SK-N-SH (cell line): ENCODE measurements at regions not wholly inside any gene's neighbourhood (a gene's known extent, or its start where the extent isn't known, plus 50 kb on each side); places are given as distances from the start of the nearest gene placed in this dataset.

Experiments
- CTCF ChIA-PET: fragments of 300-600, 350-600 bp; formaldehyde crosslinking; extraction: SDS; loops from one replicate; lab custom pipeline; 2021; lab: Yijun Ruan, JAX
- POLR2A ChIA-PET: fragments of 350-600 bp; sonication (Branson Sonifier 250); formaldehyde crosslinking; extraction: SDS; loops from one replicate; lab custom pipeline; 2020; ENCODE audit warnings: antibody characterized with exemption, inconsistent platforms; lab: Yijun Ruan, JAX
- DNase-seq: peaks from one replicate; pipeline ENCODE4 v3.0.0; 2012
- H2AFZ ChIP-seq: fragments of 200-600 bp; sonication (generic); 2 replicates; pipeline ENCODE4 v1.8.1; 2016; ENCODE audit warnings: antibody characterized with exemption, mild to moderate bottlenecking, low read depth
- H3F3A ChIP-seq: fragments of 200-600 bp; sonication (generic); replicated peaks from 2 replicates; pipeline ENCODE3; 2016; ENCODE audit warnings: antibody characterized with exemption, mild to moderate bottlenecking; ENCODE audit not compliant: insufficient read depth
- H3K27ac ChIP-seq, 2 experiments: fragments of 200-500 bp in 1 of 2; fragments of 200-600 bp in 1 of 2; sonication (Bioruptor generic) in 1 of 2; sonication (generic), shearing (Covaris generic) in 1 of 2; 2 replicates each; pipeline versions ENCODE4 v1.5.1 to v1.6.1; 2014 to 2016; ENCODE audit warnings: low read depth in 2 of 2, inconsistent platforms in 1 of 2, low read length in 1 of 2, mild to moderate bottlenecking in 1 of 2, mixed read lengths in 1 of 2
- H3K27me3 ChIP-seq: fragments of 200-600 bp; sonication (generic), shearing (Covaris generic); 2 replicates; pipeline ENCODE4 v1.6.1; 2016; ENCODE audit warnings: mixed run types; ENCODE audit not compliant: insufficient read depth
- H3K36me3 ChIP-seq, 2 experiments: fragments of 200-500 bp in 1 of 2; fragments of 200-600 bp in 1 of 2; sonication (Bioruptor generic) in 1 of 2; sonication (generic) in 1 of 2; replicated peaks in 1 of 2; 2 replicates each; pipeline versions ENCODE3 to v1.5.1; 2014 to 2016; ENCODE audit warnings: low read length in 1 of 2, mild to moderate bottlenecking in 1 of 2; ENCODE audit not compliant: insufficient read depth in 2 of 2, control insufficient read depth in 1 of 2
- H3K4me1 ChIP-seq, 2 experiments: fragments of 200-500 bp in 1 of 2; fragments of 200-600 bp in 1 of 2; sonication (Bioruptor generic) in 1 of 2; sonication (generic), shearing (Covaris generic) in 1 of 2; 2 replicates each; pipeline versions ENCODE4 v1.5.1 to v1.6.1; 2014 to 2016; ENCODE audit warnings: low read depth in 1 of 2, low read length in 1 of 2, mixed run types in 1 of 2; ENCODE audit not compliant: insufficient read depth in 2 of 2, control insufficient read depth in 1 of 2
- H3K4me2 ChIP-seq: fragments of 200-600 bp; sonication (generic), shearing (Covaris generic); 2 replicates; pipeline ENCODE4 v1.6.1; 2017; ENCODE audit warnings: mixed run types
- H3K4me3 ChIP-seq, 2 experiments: fragments of 200-500 bp in 1 of 2; fragments of 200-600 bp in 1 of 2; sonication (Bioruptor generic) in 1 of 2; sonication (generic), shearing (Covaris generic) in 1 of 2; 2 replicates each; pipeline versions ENCODE4 v1.5.1 to v1.8.1; 2014 to 2016; ENCODE audit warnings: low read depth in 2 of 2, inconsistent platforms in 1 of 2, low read length in 1 of 2, mild to moderate bottlenecking in 1 of 2, mixed read lengths in 1 of 2, moderate library complexity in 1 of 2
- H3K79me2 ChIP-seq: fragments of 200-600 bp; sonication (generic); 2 replicates; pipeline ENCODE4 v1.8.1; 2017; ENCODE audit warnings: mild to moderate bottlenecking; ENCODE audit not compliant: insufficient read depth
- H3K9ac ChIP-seq: fragments of 200-600 bp; sonication (generic); 2 replicates; pipeline ENCODE4 v1.6.1; 2017; ENCODE audit warnings: mixed run types
- H3K9me2 ChIP-seq: fragments of 200-600 bp; sonication (generic); 2 replicates; pipeline ENCODE4 v1.6.1; 2017; ENCODE audit warnings: mixed run types
- H3K9me3 ChIP-seq: fragments of 200-600 bp; sonication (generic); 2 replicates; pipeline ENCODE4 v1.6.1; 2017; ENCODE audit warnings: mixed run types, mild to moderate bottlenecking, moderate library complexity
- H4K20me1 ChIP-seq: fragments of 200-600 bp; sonication (generic); 2 replicates; pipeline ENCODE4 v1.6.1; 2017; ENCODE audit warnings: mild to moderate bottlenecking, mixed run types; ENCODE audit not compliant: insufficient read depth
- EP300 ChIP-seq, 2 experiments: IDR thresholded peaks; 2 replicates each; pipeline versions ENCODE4 v1.4.0 to v1.6.1; 2012; ENCODE audit warnings: borderline replicate concordance in 1 of 2, low read depth in 1 of 2, low read length in 1 of 2
- EZH2phosphoT487 ChIP-seq: fragments of 200-600 bp; sonication (generic); IDR thresholded peaks from 2 replicates; pipeline ENCODE4 v1.6.1; 2017; ENCODE audit warnings: low read depth, mixed run types, mild to moderate bottlenecking, antibody characterized with exemption, moderate library complexity, borderline replicate concordance
- FOSL2 ChIP-seq: IDR thresholded peaks from 2 replicates; pipeline ENCODE4 v1.4.0; 2012; ENCODE audit warnings: low read depth, mild to moderate bottlenecking, moderate library complexity, borderline replicate concordance
- FOXM1 ChIP-seq: IDR thresholded peaks from 2 replicates; pipeline ENCODE4 v1.4.0; 2012; ENCODE audit warnings: low read depth, mild to moderate bottlenecking
- GABPA ChIP-seq: IDR thresholded peaks from 2 replicates; pipeline ENCODE4 v1.4.0; 2012; ENCODE audit warnings: low read depth, mild to moderate bottlenecking
- IRF3 ChIP-seq: fragments of 150-350 bp; IDR thresholded peaks from 2 replicates; pipeline ENCODE4 v1.6.1; 2016; ENCODE audit warnings: mild to moderate bottlenecking, low read depth, low read length
- JUND ChIP-seq: IDR thresholded peaks from 2 replicates; pipeline ENCODE4 v1.4.0; 2012
- MAX ChIP-seq: IDR thresholded peaks from 2 replicates; pipeline ENCODE4 v1.4.0; 2012; ENCODE audit warnings: low read depth
- MEF2A ChIP-seq: IDR thresholded peaks from 2 replicates; pipeline ENCODE4 v1.4.0; 2012; ENCODE audit warnings: low read depth, borderline replicate concordance
- NFIC ChIP-seq: IDR thresholded peaks from 2 replicates; pipeline ENCODE4 v1.4.0; 2012; ENCODE audit warnings: borderline replicate concordance
- NRF1 ChIP-seq: IDR thresholded peaks from 2 replicates; pipeline ENCODE4 v1.6.1; 2012; ENCODE audit warnings: low read depth, mild to moderate bottlenecking, low read length
- PBX3 ChIP-seq: IDR thresholded peaks from 2 replicates; pipeline ENCODE4; 2012
- POLR2AphosphoS5 ChIP-seq: IDR thresholded peaks from 2 replicates; pipeline ENCODE4 v1.6.1; 2012; ENCODE audit warnings: low read depth, low read length
- RCOR1 ChIP-seq: fragments of 150-350 bp; IDR thresholded peaks from 2 replicates; pipeline ENCODE4 v1.6.1; 2017; ENCODE audit warnings: antibody characterized with exemption, low read length
- SMC3 ChIP-seq: IDR thresholded peaks from 2 replicates; pipeline ENCODE4 v1.6.1; 2012; ENCODE audit warnings: low read depth, low read length, improper control_type of control experiment
- TCF12 ChIP-seq: IDR thresholded peaks from 2 replicates; pipeline ENCODE4 v1.4.0; 2012
- TEAD4 ChIP-seq: IDR thresholded peaks from 2 replicates; pipeline ENCODE4 v1.4.0; 2012; ENCODE audit warnings: mild to moderate bottlenecking, borderline replicate concordance; ENCODE audit not compliant: insufficient read depth
- YY1 ChIP-seq: IDR thresholded peaks from 2 replicates; pipeline ENCODE4 v1.4.0; 2012; ENCODE audit warnings: low read depth, mild to moderate bottlenecking
- ZBTB33 ChIP-seq: IDR thresholded peaks from 2 replicates; pipeline ENCODE4 v1.4.0; 2012; ENCODE audit warnings: low read depth, borderline replicate concordance
- WGBS: methylation state at CpG from one replicate; pipeline ENCODE4 v1.1.6; 2017; ENCODE audit warnings: low lambda C conversion rate; 5-methylcytosine and 5-hydroxymethylcytosine counted together

- Histone ChIP-seq H3K27ac (no peak overlapping the region), H3K4me2 (no peak overlapping the region), H2AFZ (no peak overlapping the region), H3K9me2 (0 out of 2 replicates have a peak, but pooled peaks cover 2% of the 10 kb centered on the region), H3F3A (no peaks in the 10 kb centered on the region), H3K79me2 (no peaks in the 10 kb centered on the region), H3K9me3 (no peaks in the 10 kb centered on the region), H3K36me3 (no peaks in the 10 kb centered on the region), H4K20me1 (no peaks in the 10 kb centered on the region), H3K4me3 (no peak overlapping the region), H3K4me1 (no peaks in the 10 kb centered on the region), H3K9ac (no peak overlapping the region), H3K27me3 (no peaks in the 10 kb centered on the region)
- ChIA-PET CTCF (no interaction called here), POLR2A (no interaction called here)
- WGBS: 48% methylated on average over 3 of the region's 3 CpGs
- no peak for DNase-seq
- TF ChIP-seq EP300 (IDR thresholded peaks at IDR 0.05; ENCODE audit: borderline replicate concordance in 1 of 2, low read depth in 1 of 2, low read length in 1 of 2) (no peak), YY1 (no peak), TCF12 (no peak), JUND (no peak), ZBTB33 (no peak), FOSL2 (no peak), MAX (no peak)
Measured at GRCh38 chr1:105736349-105736748, 1320.1 kb upstream of the PRMT6 start.

GRCh38 chr1:105779727-105780126 lies 1276.7 kb upstream of the PRMT6 start:
- no peak for TF ChIP-seq GABPA
- no peak for TF ChIP-seq SMC3
- no peak for TF ChIP-seq YY1
- no peak for TF ChIP-seq NRF1
- 18% methylated on average over 4 of the region's 4 CpGs for WGBS
- CTCF ChIA-PET: interaction anchor here (1.5 kb wide), 1 partner anchor 10 kb away, joined by 3 read pairs; no protein-coding TSS in a partner anchor

GRCh38 chr1:105785021-105785420 lies 1271.5 kb upstream of the PRMT6 start:
- H3K4me3 ChIP-seq: no peak overlapping the region
- CTCF ChIA-PET: interaction anchor here (2.6 kb wide), 1 partner anchor 8 kb away, joined by 12 read pairs; no protein-coding TSS in a partner anchor
- no peaks in the 10 kb centered on the region for H3K36me3 ChIP-seq
- H3K27me3 ChIP-seq: no peaks in the 10 kb centered on the region
- no peaks in the 10 kb centered on the region for H3K9me2 ChIP-seq
- DNase-seq: no peak
- no peaks in the 10 kb centered on the region for H3F3A ChIP-seq
- H3K4me1 ChIP-seq: no peaks in the 10 kb centered on the region
- H2AFZ ChIP-seq: no peak overlapping the region
- no peaks in the 10 kb centered on the region for H3K79me2 ChIP-seq
- H4K20me1 ChIP-seq: no peaks in the 10 kb centered on the region
- POLR2A ChIA-PET: no interaction called here
- WGBS: 14% methylated on average over 2 of the region's 2 CpGs
- H3K4me2 ChIP-seq: no peak overlapping the region
- H3K9me3 ChIP-seq: no peaks in the 10 kb centered on the region
- H3K27ac ChIP-seq: no peak overlapping the region
- no peak overlapping the region for H3K9ac ChIP-seq
- no peak for TF ChIP-seq POLR2AphosphoS5
- TF ChIP-seq PBX3: no peak
- no peak for TF ChIP-seq FOXM1
- TF ChIP-seq NFIC: no peak
- TF ChIP-seq MEF2A: no peak
- TF ChIP-seq IRF3: no peak
- TF ChIP-seq EZH2phosphoT487: no peak
- TF ChIP-seq RCOR1: no peak
- no peak for TF ChIP-seq TEAD4
- no peak for TF ChIP-seq SMC3
- TF ChIP-seq MAX: no peak

More at GRCh38 chr1:105779727-105780126, 1276.7 kb upstream of the PRMT6 start:
- no peaks in the 10 kb centered on the region for H3K27me3 ChIP-seq
- H3K4me3 ChIP-seq: no peak overlapping the region
- no peak overlapping the region for H3K27ac ChIP-seq
- no peaks in the 10 kb centered on the region for H3K36me3 ChIP-seq
- POLR2A ChIA-PET: no interaction called here
- H3K9ac ChIP-seq: no peak overlapping the region
- H3K4me1 ChIP-seq: no peaks in the 10 kb centered on the region
- no peaks in the 10 kb centered on the region for H3K9me3 ChIP-seq
- peaks cover 6% of the 10 kb centered on the region; the same call in 1 of the 2 replicates for H3K9me2 ChIP-seq
- no peak for DNase-seq
- H3K4me2 ChIP-seq: no peak overlapping the region
- H3K79me2 ChIP-seq: no peaks in the 10 kb centered on the region
- no peak overlapping the region for H2AFZ ChIP-seq
- H4K20me1 ChIP-seq: no peaks in the 10 kb centered on the region
- H3F3A ChIP-seq: no peaks in the 10 kb centered on the region
